NCI-H510A treated with DMSO at 0.1 percent for 48 hours (cell line): ENCODE measurements at regions not wholly inside any gene's neighbourhood (a gene's known extent, or its start where the extent isn't known, plus 50 kb on each side); places are given as distances from the start of the nearest gene placed in this dataset.

ENCODE experiments used
- DNase-seq: peaks from one replicate; lab custom pipeline; 2025; lab: John Stamatoyannopoulos, UW

- DNase-seq = no peak
Observed at GRCh38 chr3:87044409-87044808, 53.5 kb upstream of the VGLL3 start.

- no peak for DNase-seq
Observed at GRCh38 chr3:87041191-87041590, 50.2 kb upstream of the VGLL3 start.
